ENCODE measurements at regions not wholly inside any gene's neighbourhood (a gene's known extent, or its start where the extent isn't known, plus 50 kb on each side); places are given as distances from the start of the nearest gene placed in this dataset.
"Not testable (repeated sequence)": the region's sequence is repeated elsewhere in the genome, so short reads cannot be mapped to it uniquely, and the experiment has no call there.

- H3K4me1 ChIP-seq; H3K27ac ChIP-seq; ATAC-seq; in situ Hi-C loops (cut with MboI; ENCODE audit: low sequenced_read_pairs in 4 of 4); H3K36me3 ChIP-seq; H3K9me3 ChIP-seq; H3K4me3 ChIP-seq; intact Hi-C loops (cut with DNase I; ENCODE audit: low total_unique reads); H3K27me3 ChIP-seq; DNase-seq: not testable (repeated sequence)
Measured at GRCh38 chr16:29143739-29144668, 159.2 kb downstream of the LAT start.

- ATAC-seq; H3K27ac ChIP-seq; H3K36me3 ChIP-seq; H3K27me3 ChIP-seq; in situ Hi-C loops (cut with MboI; ENCODE audit: low sequenced_read_pairs in 4 of 4); H3K4me1 ChIP-seq; DNase-seq; intact Hi-C loops (cut with DNase I; ENCODE audit: low total_unique reads); H3K4me3 ChIP-seq; H3K9me3 ChIP-seq: not testable (repeated sequence)
Measured at GRCh38 chr16:29142506-29142905, 157.7 kb downstream of the LAT start.

- DNase-seq (no peak), ATAC-seq (no peak)
- TF ChIP-seq CTCF (IDR thresholded peaks at IDR 0.05 in 4 of 5, conservative IDR thresholded peaks at IDR 0.05 in 1 of 5) (no peak), POLR2A (IDR thresholded peaks at IDR 0.05) (no peak)
- intact Hi-C loops (cut with DNase I; ENCODE audit: low total_unique reads), result no loop called here
- Histone ChIP-seq H3K4me3 (no peak overlapping the region), H3K4me1 (no peaks in the 10 kb centered on the region), H3K9me3 (no peaks in the 10 kb centered on the region), H3K36me3 (no peaks in the 10 kb centered on the region), H3K27ac (no peak overlapping the region), H3K27me3 (peaks cover 0 to 3% (median 0%) of the 10 kb centered on the region in 3 donors)
- in situ Hi-C loops (cut with MboI; ENCODE audit: low sequenced_read_pairs in 4 of 4), result no loop called here
Measured at GRCh38 chr16:29141586-29142324, 156.9 kb downstream of the LAT start.

GRCh38 chr16:29141121-29141520 is 156.3 kb downstream of the LAT start:
- DNase-seq; H3K9me3 ChIP-seq; ATAC-seq; H3K27ac ChIP-seq; H3K36me3 ChIP-seq; in situ Hi-C loops (cut with MboI; ENCODE audit: low sequenced_read_pairs in 4 of 4); intact Hi-C loops (cut with DNase I; ENCODE audit: low total_unique reads); H3K4me1 ChIP-seq; H3K27me3 ChIP-seq; H3K4me3 ChIP-seq: not testable (repeated sequence)

- H3K27ac ChIP-seq; H3K4me1 ChIP-seq; intact Hi-C loops (cut with DNase I; ENCODE audit: low total_unique reads); DNase-seq; H3K9me3 ChIP-seq; H3K36me3 ChIP-seq; H3K27me3 ChIP-seq; ATAC-seq; H3K4me3 ChIP-seq; in situ Hi-C loops (cut with MboI; ENCODE audit: low sequenced_read_pairs in 4 of 4): not testable (repeated sequence)
Measured at GRCh38 chr16:29139901-29140855, 155.3 kb downstream of the LAT start.

- Histone ChIP-seq H3K36me3 (no peaks in the 10 kb centered on the region), H3K27me3 (peaks cover 0 to 3% (median 0%) of the 10 kb centered on the region in 3 donors), H3K4me3 (no peak overlapping the region), H3K9me3 (no peaks in the 10 kb centered on the region), H3K4me1 (no peaks in the 10 kb centered on the region), H3K27ac (no peak overlapping the region)
- in situ Hi-C loops (cut with MboI; ENCODE audit: low sequenced_read_pairs in 4 of 4) (no loop called here), intact Hi-C loops (cut with DNase I; ENCODE audit: low total_unique reads) (no loop called here)
- no peak for ATAC-seq
- TF ChIP-seq POLR2A (IDR thresholded peaks at IDR 0.05), result no peak
- TF ChIP-seq CTCF (IDR thresholded peaks at IDR 0.05 in 4 of 5, conservative IDR thresholded peaks at IDR 0.05 in 1 of 5), result no peak
- no peak for DNase-seq
Measured at GRCh38 chr16:29139261-29139802, 154.5 kb downstream of the LAT start.

GRCh38 chr16:29138698-29139097 is 153.8 kb downstream of the LAT start:
- H3K4me1 ChIP-seq; H3K27ac ChIP-seq; H3K27me3 ChIP-seq; ATAC-seq; intact Hi-C loops (cut with DNase I; ENCODE audit: low total_unique reads); DNase-seq; H3K9me3 ChIP-seq; in situ Hi-C loops (cut with MboI; ENCODE audit: low sequenced_read_pairs in 4 of 4); H3K36me3 ChIP-seq; H3K4me3 ChIP-seq: not testable (repeated sequence)

- ATAC-seq; H3K27me3 ChIP-seq; H3K9me3 ChIP-seq; intact Hi-C loops (cut with DNase I; ENCODE audit: low total_unique reads); DNase-seq; H3K36me3 ChIP-seq; H3K4me1 ChIP-seq; H3K4me3 ChIP-seq; in situ Hi-C loops (cut with MboI; ENCODE audit: low sequenced_read_pairs in 4 of 4); H3K27ac ChIP-seq: not testable (repeated sequence)
Measured at GRCh38 chr16:29137894-29138662, 153.2 kb downstream of the LAT start.

Measured in gastrocnemius medialis (tissue), 4 donors.